ENCODE measurements at regions not wholly inside any gene's neighbourhood (a gene's known extent, or its start where the extent isn't known, plus 50 kb on each side); places are given as distances from the start of the nearest gene placed in this dataset.

DNA sequence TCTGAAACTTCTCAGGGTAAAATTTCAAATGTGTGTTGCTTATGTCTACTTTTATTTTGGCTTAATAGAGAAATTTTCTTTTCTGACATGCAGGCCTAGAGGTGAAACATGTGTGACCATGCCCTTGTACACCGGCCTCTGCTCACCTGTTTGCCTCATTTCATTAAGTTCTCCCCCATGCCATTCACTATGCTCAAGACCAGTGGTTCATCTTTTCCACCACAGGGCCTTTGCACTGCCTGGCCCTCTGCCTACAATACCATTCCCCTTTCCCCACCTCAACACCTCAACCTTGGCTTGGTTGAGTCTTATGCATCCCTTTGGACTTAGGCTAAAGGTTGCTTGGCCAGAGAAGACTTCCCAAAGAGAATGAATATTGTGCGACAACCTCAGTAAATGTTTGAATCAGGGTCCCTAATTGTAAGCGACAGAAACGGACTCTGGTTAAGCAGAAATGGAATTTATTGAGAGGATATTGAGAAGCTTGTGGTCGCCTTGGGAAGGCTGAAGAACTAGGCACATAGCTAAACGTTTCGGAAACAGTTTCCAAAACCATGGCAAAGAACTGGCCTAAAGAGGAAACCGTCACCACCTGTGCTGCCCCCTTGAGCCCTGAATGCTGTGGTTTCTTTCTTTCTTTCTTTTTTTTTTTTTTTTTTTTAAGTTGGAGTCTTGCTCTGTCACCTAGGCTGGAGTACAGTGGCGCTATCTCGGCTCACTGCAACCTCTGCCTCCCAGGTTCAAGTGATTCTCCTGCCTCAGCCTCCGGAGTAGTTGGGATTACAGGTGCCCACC, 152.2 kb downstream of the SOX4 start:
- no peak for TF ChIP-seq RARB (CRISPR knock-in tag; IDR thresholded peaks at IDR 0.05)
- TF ChIP-seq, protein P1, sequence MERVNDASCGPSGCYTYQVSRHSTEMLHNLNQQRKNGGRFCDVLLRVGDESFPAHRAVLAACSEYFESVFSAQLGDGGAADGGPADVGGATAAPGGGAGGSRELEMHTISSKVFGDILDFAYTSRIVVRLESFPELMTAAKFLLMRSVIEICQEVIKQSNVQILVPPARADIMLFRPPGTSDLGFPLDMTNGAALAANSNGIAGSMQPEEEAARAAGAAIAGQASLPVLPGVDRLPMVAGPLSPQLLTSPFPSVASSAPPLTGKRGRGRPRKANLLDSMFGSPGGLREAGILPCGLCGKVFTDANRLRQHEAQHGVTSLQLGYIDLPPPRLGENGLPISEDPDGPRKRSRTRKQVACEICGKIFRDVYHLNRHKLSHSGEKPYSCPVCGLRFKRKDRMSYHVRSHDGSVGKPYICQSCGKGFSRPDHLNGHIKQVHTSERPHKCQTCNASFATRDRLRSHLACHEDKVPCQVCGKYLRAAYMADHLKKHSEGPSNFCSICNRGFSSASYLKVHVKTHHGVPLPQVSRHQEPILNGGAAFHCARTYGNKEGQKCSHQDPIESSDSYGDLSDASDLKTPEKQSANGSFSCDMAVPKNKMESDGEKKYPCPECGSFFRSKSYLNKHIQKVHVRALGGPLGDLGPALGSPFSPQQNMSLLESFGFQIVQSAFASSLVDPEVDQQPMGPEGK (CRISPR knock-in tag; IDR thresholded peaks at IDR 0.05; ENCODE audit: borderline replicate concordance): no peak
- TF ChIP-seq CSRNP3 (CRISPR knock-in tag; IDR thresholded peaks at IDR 0.05): no peak
- no peak for TF ChIP-seq ZNF8 (CRISPR knock-in tag; IDR thresholded peaks at IDR 0.05)
- TF ChIP-seq ISL1 (CRISPR knock-in tag; IDR thresholded peaks at IDR 0.05): no peak
- TF ChIP-seq CSDC2 (CRISPR knock-in tag; IDR thresholded peaks at IDR 0.05): no peak
